OCI-LY3 (cell line): ENCODE measurements at regions not wholly inside any gene's neighbourhood (a gene's known extent, or its start where the extent isn't known, plus 50 kb on each side); places are given as distances from the start of the nearest gene placed in this dataset.

Experiments used
- CTCF ChIP-seq: fragments of 200-600, 300-600 bp; sonication (generic); IDR thresholded peaks from 2 replicates; pipeline ENCODE4 v1.5.1; 2014; ENCODE audit warnings: antibody characterized with exemption, low read length, low read depth
- EZH2phosphoT487 ChIP-seq: fragments of 200-600 bp; shearing (Covaris generic); IDR thresholded peaks from 2 replicates; pipeline ENCODE4 v1.6.1; 2018; ENCODE audit warnings: antibody characterized with exemption, mixed run types, low read depth

GRCh38 chr1:193609592-193609991, 423.2 kb upstream of the B3GALT2 start:
- no peak for TF ChIP-seq CTCF
- TF ChIP-seq EZH2phosphoT487 = no peak
